ENCODE measurements at regions not wholly inside any gene's neighbourhood (a gene's known extent, or its start where the extent isn't known, plus 50 kb on each side); places are given as distances from the start of the nearest gene placed in this dataset.

- no peak for DNase-seq
Observed at GRCh38 chr10:28785018-28785417, 107.7 kb downstream of the BAMBI start.

- DNase-seq, result no peak
Observed at GRCh38 chr10:28788252-28788651, 110.9 kb downstream of the BAMBI start.

DNA sequence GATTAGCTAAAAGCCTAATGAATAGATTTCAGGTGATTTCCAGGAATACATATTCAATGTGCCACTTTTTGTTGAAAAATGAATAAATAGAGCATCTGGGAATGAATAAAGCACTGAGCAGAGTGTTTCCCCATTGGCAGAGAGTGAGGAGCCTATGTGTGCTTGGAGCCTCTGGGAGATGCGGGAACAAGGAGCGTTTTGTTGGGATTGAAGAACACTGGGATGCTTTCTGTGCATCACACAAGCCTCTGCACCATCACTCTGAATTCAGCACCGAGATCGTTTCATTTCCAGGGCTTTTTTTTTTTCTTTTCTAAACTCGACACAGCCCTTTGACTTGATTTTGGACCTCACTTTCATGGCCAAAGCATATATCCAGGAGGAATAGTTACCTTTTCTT, 111.4 kb downstream of the BAMBI start:
- no peak for DNase-seq

GRCh38 chr10:28790146-28790545, 112.8 kb downstream of the BAMBI start:
- DNase-seq, result peak; percentile 16

DNA sequence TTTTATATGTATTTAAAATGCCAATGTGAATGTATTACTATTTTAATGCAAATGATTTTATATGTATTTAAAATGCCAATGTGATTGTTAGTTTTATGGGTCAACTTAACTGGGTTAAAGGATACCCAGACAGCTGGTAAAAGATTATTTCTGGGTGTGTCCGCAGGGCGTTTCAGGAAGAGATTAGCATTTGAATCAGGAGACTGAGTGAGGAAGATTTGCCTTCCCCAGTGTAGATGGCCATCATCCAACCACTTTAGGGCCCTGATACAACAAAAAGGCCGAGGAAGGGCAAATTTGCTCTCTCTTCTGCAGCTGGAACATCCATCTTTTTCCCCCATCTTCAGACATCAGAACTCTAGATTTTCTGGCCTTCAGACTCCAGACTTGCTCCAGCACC, 116.2 kb downstream of the BAMBI start:
- DNase-seq, result no peak

DNA sequence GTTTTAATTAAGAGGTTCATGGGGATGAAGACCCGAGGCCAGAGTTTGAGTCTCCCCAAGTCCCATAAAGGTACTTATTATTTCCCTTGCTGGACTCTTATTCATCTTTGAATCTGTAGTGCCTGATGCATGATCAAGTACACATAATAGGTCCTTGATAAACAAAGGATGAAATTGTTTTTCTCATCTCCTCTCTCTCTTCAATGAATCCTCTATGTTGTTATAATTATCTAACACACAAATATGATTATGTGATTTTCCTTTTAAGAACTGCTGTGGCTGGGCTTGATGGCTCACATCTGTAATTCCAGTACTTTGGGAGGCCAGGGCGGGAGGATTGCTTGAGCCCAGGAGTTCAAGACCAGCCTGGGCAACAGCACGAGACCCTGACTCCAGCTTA, 117.7 kb downstream of the BAMBI start:
- DNase-seq, result no peak

DNA sequence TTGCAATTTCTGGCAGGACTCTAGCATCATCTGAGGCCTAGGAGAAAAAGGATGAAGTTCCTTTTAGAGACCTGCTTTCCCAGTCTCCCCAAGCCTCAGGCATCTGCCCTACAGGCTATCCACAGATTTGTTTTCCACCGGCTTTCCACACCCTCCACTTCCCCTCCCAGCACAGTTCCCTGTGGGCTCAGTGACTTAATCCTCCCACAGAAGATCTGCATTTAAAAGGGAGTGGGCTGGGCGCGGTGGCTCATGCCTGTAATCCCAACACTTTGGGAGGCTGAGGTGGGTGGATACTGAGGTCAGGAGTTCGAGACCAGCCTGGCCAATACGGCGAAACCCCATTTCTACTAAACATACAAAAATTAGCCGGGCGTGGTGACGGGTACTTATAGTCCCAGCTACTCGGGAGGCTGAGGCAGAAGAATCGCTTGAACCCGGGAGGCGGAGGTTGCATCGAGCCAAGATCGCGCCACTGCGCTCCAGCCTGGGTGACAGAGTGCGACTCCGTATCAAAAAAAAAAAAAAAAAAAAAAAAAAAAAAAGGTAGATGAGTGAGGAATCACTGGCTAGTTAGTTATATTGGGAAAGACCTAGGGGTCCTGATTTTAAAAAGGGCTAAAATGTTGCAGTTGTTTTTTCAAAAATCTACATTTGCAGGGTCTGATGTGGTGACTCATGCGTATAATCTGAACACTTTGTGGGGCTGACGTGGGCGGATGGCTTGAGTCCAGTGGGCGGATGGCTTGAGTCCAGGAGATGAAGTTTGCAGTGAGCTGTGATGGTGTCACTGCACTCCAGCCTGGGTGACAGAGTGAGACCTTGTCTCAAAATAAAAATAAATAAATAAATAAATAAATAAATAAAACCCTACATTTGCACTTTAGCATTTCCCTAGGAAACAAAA, 119.5 kb downstream of the BAMBI start:
- no peak for DNase-seq

DNA sequence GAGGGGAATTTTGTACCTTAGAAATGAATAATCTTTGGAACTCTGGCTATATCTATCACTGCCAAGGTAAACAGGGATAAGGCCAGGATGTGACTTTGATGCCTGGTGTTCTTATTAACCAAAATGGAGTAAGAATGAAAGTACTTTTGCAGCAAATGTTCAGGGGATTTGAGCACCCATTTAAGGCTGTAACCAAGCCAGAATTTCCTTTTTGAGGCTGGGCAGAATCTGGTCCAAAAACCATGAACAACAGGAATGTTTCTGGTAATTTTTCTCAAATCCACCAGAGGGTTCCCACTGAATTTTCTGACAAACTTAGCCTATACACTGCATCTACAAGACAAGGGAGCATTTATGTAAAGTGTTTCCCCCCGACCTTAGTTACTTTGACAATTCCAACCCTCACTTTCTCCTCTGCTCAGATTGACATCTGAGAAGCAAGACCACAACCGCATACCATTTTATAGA, 120.6 kb downstream of the BAMBI start:
- no peak for DNase-seq

- DNase-seq, result no peak
Observed at GRCh38 chr10:28798428-28798955, 121.2 kb downstream of the BAMBI start.

DNA sequence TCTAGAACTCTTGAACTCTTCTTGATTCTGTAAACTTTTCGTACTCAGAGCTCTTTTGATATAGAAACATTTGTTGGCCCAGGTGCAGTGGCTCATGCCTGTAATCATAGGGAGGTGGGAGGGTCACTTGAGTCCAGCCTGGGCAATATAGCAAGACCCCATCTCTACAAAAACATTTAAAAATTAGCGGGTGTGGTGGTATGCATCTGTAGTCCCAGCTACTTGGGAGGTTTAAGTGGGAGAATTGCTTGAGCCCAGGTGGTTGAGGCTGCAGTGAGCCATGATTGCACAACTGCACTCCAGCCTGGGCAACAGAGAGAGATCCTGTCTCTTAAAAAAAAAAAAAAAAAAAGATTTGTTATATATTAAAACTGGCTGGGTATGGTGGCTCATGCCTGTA, 121.6 kb downstream of the BAMBI start:
- no peak for DNase-seq

- no peak for DNase-seq
Observed at GRCh38 chr10:28800144-28800543, 122.8 kb downstream of the BAMBI start.

DNA sequence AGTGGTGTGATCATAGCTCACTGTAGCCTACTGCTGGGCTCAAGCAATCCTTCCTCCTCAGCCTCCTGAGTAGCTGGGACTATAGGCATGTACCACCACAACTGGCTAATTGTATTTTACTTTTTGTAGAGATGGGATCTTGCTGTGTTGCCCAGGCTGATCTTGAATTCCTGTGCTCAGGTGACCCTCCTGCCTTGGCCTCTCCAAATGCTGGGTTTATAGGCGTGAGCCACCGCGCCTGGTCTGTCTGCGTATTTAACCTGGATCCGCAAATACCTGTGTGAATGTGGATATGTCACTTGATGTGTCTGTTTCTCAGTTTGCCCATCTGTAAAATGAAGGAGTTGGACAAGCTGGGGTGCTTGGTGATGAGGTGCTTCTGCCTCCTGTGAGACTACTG, 123.9 kb downstream of the BAMBI start:
- no peak for DNase-seq

DNA sequence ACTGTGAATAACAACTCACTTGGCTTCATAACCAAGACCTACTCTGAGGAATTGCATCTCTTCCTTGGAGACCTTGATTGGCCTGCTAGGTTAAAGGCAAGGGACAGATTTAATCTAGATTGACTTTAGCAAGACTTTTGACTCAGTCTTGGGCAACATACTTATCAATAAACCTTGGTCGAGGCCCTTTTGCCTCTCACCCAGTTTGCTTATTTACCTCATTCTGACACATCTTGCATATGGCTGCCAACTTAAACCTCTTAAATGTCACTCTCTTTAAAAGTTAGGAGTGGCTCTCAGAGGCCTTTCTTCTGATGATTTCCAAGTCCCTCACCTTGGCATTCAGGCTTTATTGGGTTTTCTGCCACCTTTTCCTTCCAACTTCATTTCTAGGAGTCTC, 124.5 kb downstream of the BAMBI start:
- no peak for DNase-seq

- DNase-seq, result no peak
Observed at GRCh38 chr10:28805390-28805789, 128.1 kb downstream of the BAMBI start.

GRCh38 chr10:28806488-28806941, 129.2 kb downstream of the BAMBI start:
- DNase-seq, result no peak

GRCh38 chr10:28806951-28807759, 129.8 kb downstream of the BAMBI start:
- no peak for DNase-seq

GRCh38 chr10:28807760-28808613, 130.7 kb downstream of the BAMBI start:
- no peak for DNase-seq

GRCh38 chr10:28808693-28809092, 131.4 kb downstream of the BAMBI start:
- DNase-seq, result no peak

- no peak for DNase-seq
Observed at GRCh38 chr10:28810057-28810870, 132.9 kb downstream of the BAMBI start.

- DNase-seq, result no peak
Observed at GRCh38 chr10:28811639-28812349, 134.5 kb downstream of the BAMBI start.
